Stimulated activated memory B cell treated with anti-CD40 and anti-IgM and Interleukin-4, amounts not matched to agents 10 μg/mL and 1 μg/mL and 100 μg/mL, for 72 hours (primary cell): ENCODE measurements at regions not wholly inside any gene's neighbourhood (a gene's known extent, or its start where the extent isn't known, plus 50 kb on each side); places are given as distances from the start of the nearest gene placed in this dataset.

Experiments used
- ATAC-seq: fragments of 150-1000 bp; cut with Tn5 transposase; 2 replicates; pipeline ENCODE4 v1.10.0; 2021
- H3K27ac Mint-ChIP-seq: one replicate; pipeline ENCODE4 v1.8.0; 2022; ENCODE audit warnings: mild to moderate bottlenecking, mixed read lengths
- H3K27me3 Mint-ChIP-seq: one replicate; pipeline ENCODE4 v1.8.0; 2022; ENCODE audit warnings: mixed read lengths
- H3K36me3 Mint-ChIP-seq: one replicate; pipeline ENCODE4 v1.8.0; 2022; ENCODE audit warnings: mixed read lengths
- H3K4me1 Mint-ChIP-seq: one replicate; pipeline ENCODE4 v1.8.0; 2022; ENCODE audit warnings: mixed read lengths
- H3K4me3 Mint-ChIP-seq: one replicate; pipeline ENCODE4 v1.8.0; 2022; ENCODE audit warnings: mild to moderate bottlenecking, moderate library complexity, mixed read lengths
- H3K9me3 Mint-ChIP-seq: one replicate; pipeline ENCODE4 v1.8.0; 2022; ENCODE audit warnings: mixed read lengths

GRCh38 chr13:99027661-99028425, 50.0 kb upstream of the DOCK9 start:
- Mint-ChIP-seq H3K4me3 (no peak overlapping the region), H3K4me1 (peaks cover 27% of the 10 kb centered on the region), H3K36me3 (no peaks in the 10 kb centered on the region), H3K9me3 (peaks cover 7% of the 10 kb centered on the region), H3K27me3 (no peaks in the 10 kb centered on the region), H3K27ac (no peak overlapping the region)
- no peak for ATAC-seq

DNA sequence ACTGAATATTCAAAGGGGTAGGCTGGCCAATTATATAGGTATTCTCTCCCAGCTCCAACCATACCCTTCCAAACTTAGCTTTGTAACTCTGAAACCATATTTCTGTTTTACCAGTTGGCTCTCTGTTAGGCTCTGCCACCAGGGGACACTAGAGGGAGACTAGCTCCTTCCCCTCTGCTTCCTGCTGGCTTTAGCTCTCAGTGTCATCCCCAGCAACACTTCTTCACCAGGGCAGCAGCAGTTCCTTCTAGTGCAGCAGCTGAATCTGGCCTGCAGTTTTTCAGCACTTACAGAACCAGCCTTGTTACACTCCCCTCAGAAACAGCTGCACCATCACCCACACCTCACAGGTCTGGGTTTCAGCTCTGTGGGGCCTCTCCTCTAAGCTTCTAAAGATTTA, 51.0 kb upstream of the DOCK9 start:
- Mint-ChIP-seq H3K4me1 (peaks cover 20% of the 10 kb centered on the region), H3K4me3 (no peak overlapping the region), H3K9me3 (peaks cover 7% of the 10 kb centered on the region), H3K36me3 (no peaks in the 10 kb centered on the region), H3K27ac (no peak overlapping the region), H3K27me3 (no peaks in the 10 kb centered on the region)
- ATAC-seq, result no peak

DNA sequence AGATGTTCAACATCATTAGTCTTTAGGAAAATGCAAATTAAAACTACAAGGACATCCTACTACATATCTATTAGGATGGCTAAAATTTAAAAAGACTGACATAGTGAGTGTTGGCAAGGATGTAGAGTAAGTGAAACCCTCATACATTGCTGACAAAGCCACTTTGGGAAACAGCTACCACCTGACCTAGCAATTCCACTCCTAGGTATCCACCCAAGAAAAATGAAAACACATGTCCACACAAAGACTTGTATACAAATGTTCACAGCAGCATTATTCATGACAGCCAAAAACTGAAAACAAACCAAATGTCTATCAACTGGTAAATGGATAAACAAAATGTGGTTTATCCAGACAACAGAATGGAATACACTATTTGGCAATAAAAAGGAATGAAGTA, 51.7 kb upstream of the DOCK9 start:
- Mint-ChIP-seq H3K27ac (no peak overlapping the region), H3K36me3 (no peaks in the 10 kb centered on the region), H3K4me3 (no peak overlapping the region), H3K4me1 (peaks cover 20% of the 10 kb centered on the region), H3K9me3 (peaks cover 7% of the 10 kb centered on the region), H3K27me3 (no peaks in the 10 kb centered on the region)
- no peak for ATAC-seq

GRCh38 chr13:99030326-99030725, 52.5 kb upstream of the DOCK9 start:
- no peak overlapping the region for H3K4me3 Mint-ChIP-seq
- H3K27ac Mint-ChIP-seq, result no peak overlapping the region
- no peaks in the 10 kb centered on the region for H3K27me3 Mint-ChIP-seq
- H3K36me3 Mint-ChIP-seq, result peaks cover 4% of the 10 kb centered on the region
- H3K4me1 Mint-ChIP-seq, result peaks cover 14% of the 10 kb centered on the region
- ATAC-seq, result no peak
- peaks cover 9% of the 10 kb centered on the region for H3K9me3 Mint-ChIP-seq

DNA sequence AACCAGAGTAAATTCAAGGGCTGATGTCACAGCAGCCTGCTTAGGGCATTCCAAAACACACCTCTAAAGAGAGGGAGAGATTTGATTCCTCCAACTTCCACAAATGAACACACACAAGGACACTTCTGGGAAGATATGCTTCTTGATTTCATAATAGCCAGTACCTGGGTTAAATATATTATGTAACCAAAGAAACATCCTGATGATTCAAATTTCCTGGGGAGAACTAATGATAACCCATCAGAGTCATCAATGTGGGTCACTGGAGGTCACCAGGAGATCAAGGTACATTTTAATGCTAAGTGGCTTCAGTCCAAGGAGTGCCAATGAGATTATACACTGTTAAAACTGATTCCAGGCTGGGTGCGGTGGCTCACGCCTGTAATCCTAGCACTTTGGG, 54.0 kb upstream of the DOCK9 start:
- ATAC-seq, result no peak
- H3K4me1 Mint-ChIP-seq, result peaks cover 6% of the 10 kb centered on the region
- H3K4me3 Mint-ChIP-seq, result no peak overlapping the region
- no peak overlapping the region for H3K27ac Mint-ChIP-seq
- H3K9me3 Mint-ChIP-seq, result peaks cover 10% of the 10 kb centered on the region
- peaks cover 15% of the 10 kb centered on the region for H3K36me3 Mint-ChIP-seq
- no peaks in the 10 kb centered on the region for H3K27me3 Mint-ChIP-seq

GRCh38 chr13:99033814-99034213, 56.0 kb upstream of the DOCK9 start:
- Mint-ChIP-seq H3K4me3 (no peak overlapping the region), H3K9me3 (peaks cover 7% of the 10 kb centered on the region), H3K4me1 (no peaks in the 10 kb centered on the region), H3K27ac (no peak overlapping the region), H3K27me3 (no peaks in the 10 kb centered on the region), H3K36me3 (peaks cover 15% of the 10 kb centered on the region)
- ATAC-seq, result no peak

- H3K27ac Mint-ChIP-seq, result no peak overlapping the region
- peaks cover 15% of the 10 kb centered on the region for H3K36me3 Mint-ChIP-seq
- H3K4me1 Mint-ChIP-seq, result no peaks in the 10 kb centered on the region
- H3K9me3 Mint-ChIP-seq, result peaks cover 3% of the 10 kb centered on the region
- ATAC-seq, result no peak
- H3K27me3 Mint-ChIP-seq, result no peaks in the 10 kb centered on the region
- no peak overlapping the region for H3K4me3 Mint-ChIP-seq
Measured at GRCh38 chr13:99034333-99035085, 56.6 kb upstream of the DOCK9 start.

- peaks cover 15% of the 10 kb centered on the region for H3K36me3 Mint-ChIP-seq
- H3K4me1 Mint-ChIP-seq, result no peaks in the 10 kb centered on the region
Measured at GRCh38 chr13:99035715-99036114, 57.9 kb upstream of the DOCK9 start.

GRCh38 chr13:99037756-99038155, 59.9 kb upstream of the DOCK9 start:
- ATAC-seq, result no peak
- Mint-ChIP-seq H3K27me3 (peaks cover 6% of the 10 kb centered on the region), H3K27ac (no peak overlapping the region), H3K4me3 (no peak overlapping the region), H3K36me3 (peaks cover 15% of the 10 kb centered on the region), H3K9me3 (peaks cover 3% of the 10 kb centered on the region), H3K4me1 (peaks cover 13% of the 10 kb centered on the region)

More at GRCh38 chr13:99035715-99036114, 57.9 kb upstream of the DOCK9 start:
- H3K27ac Mint-ChIP-seq, result no peak overlapping the region
- no peak for ATAC-seq
- no peak overlapping the region for H3K4me3 Mint-ChIP-seq
- peaks cover 3% of the 10 kb centered on the region for H3K9me3 Mint-ChIP-seq
- H3K27me3 Mint-ChIP-seq, result no peaks in the 10 kb centered on the region

DNA sequence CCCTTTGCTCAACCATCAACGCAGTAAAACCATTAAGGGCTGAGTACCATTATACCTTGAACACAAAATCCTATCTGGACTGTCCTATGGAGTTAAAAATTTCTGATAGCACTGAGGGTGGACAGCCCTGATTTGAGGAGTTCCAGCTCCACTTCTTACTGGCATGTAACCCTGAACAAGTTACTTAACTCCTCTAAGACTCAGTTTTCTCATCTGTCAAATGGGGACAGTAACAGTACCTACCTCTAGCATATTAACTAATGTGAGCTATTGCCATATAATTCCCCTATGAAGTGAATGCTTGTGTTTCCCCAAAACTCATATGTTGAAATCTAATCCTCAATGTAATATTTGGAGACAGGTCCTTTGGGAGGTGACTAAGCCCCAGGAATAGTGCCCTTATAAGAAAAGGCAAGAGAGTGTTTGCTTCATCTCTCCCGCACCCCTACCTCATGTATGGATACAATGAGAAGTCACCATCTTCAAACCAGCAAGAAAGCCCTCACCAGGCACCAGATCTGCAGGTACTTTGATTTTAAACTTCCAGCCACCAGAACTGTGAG, 61.9 kb upstream of the DOCK9 start:
- ATAC-seq, result no peak
- peaks cover 27% of the 10 kb centered on the region for H3K27me3 Mint-ChIP-seq

GRCh38 chr13:99040536-99041131, 62.8 kb upstream of the DOCK9 start:
- no peaks in the 10 kb centered on the region for H3K9me3 Mint-ChIP-seq
- H3K4me1 Mint-ChIP-seq, result peaks cover 29% of the 10 kb centered on the region
- H3K4me3 Mint-ChIP-seq, result no peak overlapping the region
- peaks cover 32% of the 10 kb centered on the region for H3K27me3 Mint-ChIP-seq
- no peak for ATAC-seq
- H3K27ac Mint-ChIP-seq, result no peak overlapping the region
- peaks cover 7% of the 10 kb centered on the region for H3K36me3 Mint-ChIP-seq

More for the DNA sequence above, 61.9 kb upstream of the DOCK9 start:
- no peak overlapping the region for H3K27ac Mint-ChIP-seq
- no peak overlapping the region for H3K4me3 Mint-ChIP-seq
- H3K36me3 Mint-ChIP-seq, result peaks cover 15% of the 10 kb centered on the region
- H3K4me1 Mint-ChIP-seq, result peaks cover 23% of the 10 kb centered on the region
- H3K9me3 Mint-ChIP-seq, result peaks cover 3% of the 10 kb centered on the region

DNA sequence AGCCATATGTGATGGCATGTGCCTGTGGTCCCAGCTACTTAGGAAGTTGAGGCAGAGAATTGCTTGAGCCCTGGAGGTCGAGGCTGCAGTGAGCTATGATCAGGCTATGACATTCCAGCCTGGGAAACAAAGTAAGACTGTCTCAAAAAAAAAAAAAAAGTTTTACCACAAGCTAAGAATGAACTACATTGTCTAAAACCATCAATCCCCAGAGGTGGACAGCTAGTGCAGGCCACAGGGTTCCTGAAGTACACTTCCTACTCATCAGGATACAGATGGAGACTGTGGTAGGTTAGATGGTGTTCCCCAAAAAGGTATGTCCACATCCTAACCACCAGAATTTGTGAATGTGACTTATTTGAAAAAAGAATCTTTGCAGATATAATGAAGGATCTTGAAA, 63.5 kb upstream of the DOCK9 start:
- Mint-ChIP-seq H3K4me1 (peaks cover 36% of the 10 kb centered on the region), H3K27ac (no peak overlapping the region), H3K9me3 (no peaks in the 10 kb centered on the region), H3K27me3 (peaks cover 32% of the 10 kb centered on the region), H3K4me3 (no peak overlapping the region), H3K36me3 (peaks cover under 1% of the 10 kb centered on the region)
- no peak for ATAC-seq

GRCh38 chr13:99041788-99042187, 63.9 kb upstream of the DOCK9 start:
- ATAC-seq, result peak; percentile 60
- no peaks in the 10 kb centered on the region for H3K9me3 Mint-ChIP-seq
- H3K27me3 Mint-ChIP-seq, result peaks cover 32% of the 10 kb centered on the region
- H3K4me1 Mint-ChIP-seq, result peaks cover 41% of the 10 kb centered on the region
- H3K27ac Mint-ChIP-seq, result no peak overlapping the region
- H3K36me3 Mint-ChIP-seq, result no peaks in the 10 kb centered on the region
- H3K4me3 Mint-ChIP-seq, result no peak overlapping the region

DNA sequence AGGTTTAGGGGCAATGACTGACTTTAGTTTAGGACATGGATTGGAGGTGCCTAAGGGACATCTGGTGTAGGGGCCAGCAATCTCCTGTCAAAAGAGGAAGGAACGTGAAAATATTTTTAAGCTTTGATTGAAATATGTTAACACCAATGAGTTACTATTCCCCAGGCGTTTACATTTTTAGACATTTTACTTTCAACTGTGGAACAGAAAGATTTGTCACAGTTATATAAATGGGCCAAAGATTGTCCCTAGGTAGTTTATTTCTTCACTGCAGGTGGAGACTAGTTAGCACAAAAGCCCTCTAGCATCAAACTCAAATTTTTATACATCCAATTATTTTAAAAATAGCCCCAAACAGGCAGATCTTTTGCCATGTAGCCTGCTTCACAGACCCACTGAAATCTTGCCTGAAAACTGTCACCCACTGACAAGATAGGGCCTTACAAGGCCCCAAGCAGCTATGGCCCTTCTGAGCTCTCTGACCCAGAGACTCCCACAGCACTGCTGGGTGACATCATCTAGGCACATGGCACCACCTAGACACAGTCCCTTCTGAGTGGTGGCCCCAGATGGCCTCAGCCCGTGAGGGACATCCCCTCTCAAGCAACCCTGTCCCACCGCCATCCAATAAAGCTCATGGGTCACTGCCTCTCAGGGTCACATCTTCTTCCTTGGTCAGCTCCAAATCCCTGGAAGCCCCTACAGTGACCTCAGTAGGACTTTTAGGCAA, 64.8 kb upstream of the DOCK9 start:
- no peak for ATAC-seq
- H3K4me3 Mint-ChIP-seq, result no peak overlapping the region
- peaks cover 34% of the 10 kb centered on the region for H3K27me3 Mint-ChIP-seq
- peaks cover 42% of the 10 kb centered on the region for H3K4me1 Mint-ChIP-seq
- no peaks in the 10 kb centered on the region for H3K36me3 Mint-ChIP-seq
- H3K9me3 Mint-ChIP-seq, result no peaks in the 10 kb centered on the region
- H3K27ac Mint-ChIP-seq, result no peak overlapping the region

- Mint-ChIP-seq H3K36me3 (peaks cover 6% of the 10 kb centered on the region), H3K9me3 (no peaks in the 10 kb centered on the region), H3K27ac (no peak overlapping the region), H3K27me3 (peaks cover 46% of the 10 kb centered on the region), H3K4me1 (peaks cover 42% of the 10 kb centered on the region), H3K4me3 (no peak overlapping the region)
- no peak for ATAC-seq
Measured at GRCh38 chr13:99043831-99044231, 66.0 kb upstream of the DOCK9 start.
